Esophagus (tissue), 2 donors: ENCODE measurements at regions not wholly inside any gene's neighbourhood (a gene's known extent, or its start where the extent isn't known, plus 50 kb on each side); places are given as distances from the start of the nearest gene placed in this dataset.

Source experiments
- H3K27ac ChIP-seq, 2 donors: one replicate each; pipeline ENCODE4 v1.5.1; 2013; ENCODE audit warnings: low read depth in 2 of 2, mild to moderate bottlenecking in 2 of 2, inconsistent platforms in 1 of 2, low read length in 1 of 2, moderate library complexity in 1 of 2
- H3K27me3 ChIP-seq, 2 donors: one replicate each; pipeline ENCODE4 v1.6.1; 2013; ENCODE audit warnings: low read length in 2 of 2, control low read depth in 1 of 2, mild to moderate bottlenecking in 1 of 2; ENCODE audit not compliant: insufficient read depth in 2 of 2, control insufficient read depth in 1 of 2
- H3K36me3 ChIP-seq, 2 donors: one replicate each; pipeline ENCODE4 v1.6.1; 2013; ENCODE audit warnings: low read length in 1 of 2; ENCODE audit not compliant: control insufficient read depth in 2 of 2, insufficient read depth in 2 of 2
- H3K4me1 ChIP-seq, 2 donors: one replicate each; pipeline ENCODE4 v1.6.1; 2013; ENCODE audit warnings: low read length in 1 of 2; ENCODE audit not compliant: control insufficient read depth in 2 of 2, insufficient read depth in 2 of 2
- H3K4me3 ChIP-seq, 2 donors: one replicate each; pipeline ENCODE4 v1.5.1; 2013; ENCODE audit warnings: low read length in 2 of 2, mild to moderate bottlenecking in 2 of 2, low read depth in 1 of 2, moderate library complexity in 1 of 2
- H3K9me3 ChIP-seq, 2 donors: one replicate each; pipeline ENCODE4 v1.6.1; 2013; ENCODE audit warnings: mild to moderate bottlenecking in 2 of 2, low read depth in 1 of 2, low read length in 1 of 2, moderate library complexity in 1 of 2; ENCODE audit not compliant: control insufficient read depth in 2 of 2, insufficient read depth in 1 of 2
- WGBS, 2 donors: extraction: QIAGEN DNeasy Blood & Tissue Kit; methylation state at CpG; one replicate each; pipeline ENCODE4 v1.1.7; 2013; 5-methylcytosine and 5-hydroxymethylcytosine counted together
- donor health status: healthy with polysubstance abuse.
- donor health status: Bipolar disorder and iron deficiency.

DNA sequence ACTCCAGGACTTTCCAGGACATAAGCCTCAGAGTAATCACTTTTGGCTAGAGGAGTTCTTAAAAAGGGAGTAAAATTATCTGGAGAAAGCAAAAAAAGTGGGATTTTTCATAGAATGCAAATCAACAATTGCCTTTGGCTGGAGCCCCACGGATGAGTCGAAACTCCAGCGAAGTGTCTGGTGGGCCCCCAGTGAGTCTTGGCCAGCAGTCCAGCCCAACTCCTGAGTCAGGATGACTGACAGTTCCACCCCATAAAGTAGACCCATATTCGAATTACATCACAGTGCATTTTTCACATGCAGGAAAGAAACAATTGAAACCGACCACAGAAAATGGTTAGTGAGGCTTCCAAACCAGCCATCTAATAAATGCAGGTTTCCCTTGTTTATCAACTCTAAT, 265.7 kb downstream of the BCL11B start:
- H3K36me3 ChIP-seq: no peaks in the 10 kb centered on the region
- H3K4me3 ChIP-seq: no peak overlapping the region
- H3K27me3 ChIP-seq: no peaks in the 10 kb centered on the region
- peaks cover 5 to 7% of the 10 kb centered on the region in 2 donors for H3K4me1 ChIP-seq
- no peak overlapping the region for H3K27ac ChIP-seq
- WGBS, 2 donors: 74 to 85% methylated on average over 5 of the region's 5 CpGs
- peaks cover 0 to 2% of the 10 kb centered on the region in 2 donors for H3K9me3 ChIP-seq

DNA sequence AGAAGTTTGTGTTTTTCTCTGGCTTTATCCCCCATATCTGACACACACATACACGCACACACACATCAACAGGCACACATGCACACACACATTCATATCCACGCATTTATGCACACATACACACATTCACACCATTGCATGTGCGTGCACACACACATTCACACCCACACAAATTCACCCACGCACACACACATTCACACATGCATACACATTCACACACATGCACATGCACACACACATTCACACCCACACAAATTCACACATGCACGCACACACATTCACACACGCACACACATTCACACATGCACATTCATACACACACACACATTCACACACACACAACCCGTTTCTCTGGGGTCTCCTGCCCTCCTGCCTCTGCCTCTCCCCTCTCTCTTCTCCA, 264.2 kb downstream of the BCL11B start:
- Histone ChIP-seq H3K9me3 (peaks cover 0 to 2% of the 10 kb centered on the region in 2 donors), H3K27ac (no peak overlapping the region), H3K4me3 (no peak overlapping the region), H3K36me3 (no peaks in the 10 kb centered on the region), H3K27me3 (no peaks in the 10 kb centered on the region), H3K4me1 (peaks cover 5 to 7% of the 10 kb centered on the region in 2 donors)
- 92 to 93% methylated on average over 7 of the region's 7 CpGs for WGBS, 2 donors

DNA sequence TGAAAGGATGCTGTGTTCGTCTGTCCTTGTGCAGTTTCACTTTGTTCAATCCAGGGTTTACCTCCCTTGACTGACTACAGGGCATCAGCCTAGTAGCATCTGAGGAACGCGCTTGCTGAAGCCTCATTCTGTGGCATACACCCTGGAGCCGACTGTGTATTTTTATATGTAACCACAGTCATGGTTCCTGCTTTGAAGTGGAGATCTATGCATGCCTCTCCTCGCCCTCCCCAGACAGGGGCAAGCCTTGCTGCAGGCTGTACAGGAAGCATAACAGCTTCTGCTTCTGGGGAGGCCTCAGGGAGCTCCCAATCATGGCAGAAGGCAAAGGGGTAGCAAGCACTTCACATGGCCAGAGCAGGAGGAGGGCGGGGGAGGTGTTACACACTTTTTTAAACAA, 262.1 kb downstream of the BCL11B start:
- H3K4me1 ChIP-seq: no peaks in the 10 kb centered on the region
- H3K27me3 ChIP-seq: no peaks in the 10 kb centered on the region
- no peaks in the 10 kb centered on the region for H3K36me3 ChIP-seq
- 78 to 82% methylated on average over 6 of the region's 6 CpGs for WGBS, 2 donors
- no peak overlapping the region for H3K27ac ChIP-seq
- H3K9me3 ChIP-seq: peaks cover 0 to 2% of the 10 kb centered on the region in 2 donors
- H3K4me3 ChIP-seq: no peak overlapping the region

DNA sequence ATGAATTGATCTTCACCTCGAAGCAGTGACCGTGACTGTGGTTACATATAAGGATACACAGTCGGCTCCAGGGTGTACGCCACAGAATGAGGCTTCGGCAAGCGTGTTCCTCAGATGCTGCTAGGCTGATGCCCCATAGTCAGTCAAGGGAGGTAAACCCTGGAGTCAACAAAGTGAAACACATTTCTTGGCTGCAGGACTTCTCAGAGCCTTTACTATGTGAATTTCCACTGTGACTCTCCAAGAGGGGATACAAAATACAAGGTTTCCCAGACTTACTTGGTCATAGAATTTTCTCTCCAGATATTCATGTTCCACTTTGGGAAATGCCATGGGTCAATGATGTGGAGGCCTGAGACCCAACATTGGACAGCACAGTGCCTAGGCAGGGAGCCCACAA, 260.6 kb downstream of the BCL11B start:
- no peaks in the 10 kb centered on the region for H3K27me3 ChIP-seq

DNA sequence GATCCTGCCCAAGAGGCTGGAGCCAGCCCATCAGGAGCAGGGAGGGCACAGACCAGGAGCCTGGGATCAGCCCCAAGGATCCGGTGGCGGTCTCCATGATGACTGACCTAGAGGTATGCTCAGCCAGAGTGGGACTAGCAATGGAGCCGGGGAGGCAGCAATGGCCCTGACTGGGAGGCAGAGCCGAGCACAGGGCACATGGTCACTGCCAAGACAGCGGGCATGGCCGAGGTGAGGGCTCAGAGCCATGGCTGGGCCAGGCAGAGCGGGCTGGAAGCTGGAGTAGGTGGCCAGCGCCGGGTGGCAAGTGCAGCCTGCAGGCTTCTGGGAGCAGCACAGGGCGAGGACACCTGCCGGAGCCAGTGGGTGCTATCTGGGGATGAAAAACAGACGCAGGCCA, 259.3 kb downstream of the BCL11B start:
- Histone ChIP-seq H3K27ac (no peak overlapping the region), H3K27me3 (no peaks in the 10 kb centered on the region), H3K9me3 (no peaks in the 10 kb centered on the region), H3K4me1 (no peaks in the 10 kb centered on the region), H3K4me3 (no peak overlapping the region), H3K36me3 (no peaks in the 10 kb centered on the region)
- WGBS, 2 donors: 88 to 91% methylated on average over 12 of the region's 12 CpGs

More for the DNA sequence above, 260.6 kb downstream of the BCL11B start:
- H3K9me3 ChIP-seq: peaks cover 0 to 2% of the 10 kb centered on the region in 2 donors
- H3K27ac ChIP-seq: no peak overlapping the region
- no peaks in the 10 kb centered on the region for H3K4me1 ChIP-seq
- no peak overlapping the region for H3K4me3 ChIP-seq
- no peaks in the 10 kb centered on the region for H3K36me3 ChIP-seq
- WGBS, 2 donors: 85 to 95% methylated on average over 6 of the region's 6 CpGs

DNA sequence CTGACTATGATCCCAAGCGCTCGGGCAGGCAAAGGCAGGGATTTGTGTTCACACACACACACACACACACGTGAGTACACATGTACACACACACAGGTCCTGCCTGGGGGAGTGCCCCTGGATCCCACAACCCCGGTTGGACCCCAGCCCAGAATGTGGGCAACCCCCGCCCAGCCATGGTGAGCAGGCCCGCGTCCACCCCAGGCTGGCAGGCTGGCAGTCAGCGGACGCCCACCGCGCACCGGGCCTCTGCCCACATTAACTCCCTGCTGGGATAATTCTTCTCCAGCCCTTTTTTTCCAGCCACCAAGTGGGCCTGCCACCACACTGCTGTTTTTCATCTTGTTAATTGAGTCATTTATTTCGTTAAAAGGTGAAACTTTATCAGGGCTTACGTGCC, 256.2 kb downstream of the BCL11B start:
- whole genome bisulfite sequencing, 2 donors: 76 to 78% methylated on average over 14 of the region's 14 CpGs
- no peaks in the 10 kb centered on the region for H3K4me1 ChIP-seq
- no peak overlapping the region for H3K4me3 ChIP-seq
- H3K9me3 ChIP-seq: no peaks in the 10 kb centered on the region
- no peak overlapping the region for H3K27ac ChIP-seq
- H3K36me3 ChIP-seq: no peaks in the 10 kb centered on the region
- no peaks in the 10 kb centered on the region for H3K27me3 ChIP-seq

DNA sequence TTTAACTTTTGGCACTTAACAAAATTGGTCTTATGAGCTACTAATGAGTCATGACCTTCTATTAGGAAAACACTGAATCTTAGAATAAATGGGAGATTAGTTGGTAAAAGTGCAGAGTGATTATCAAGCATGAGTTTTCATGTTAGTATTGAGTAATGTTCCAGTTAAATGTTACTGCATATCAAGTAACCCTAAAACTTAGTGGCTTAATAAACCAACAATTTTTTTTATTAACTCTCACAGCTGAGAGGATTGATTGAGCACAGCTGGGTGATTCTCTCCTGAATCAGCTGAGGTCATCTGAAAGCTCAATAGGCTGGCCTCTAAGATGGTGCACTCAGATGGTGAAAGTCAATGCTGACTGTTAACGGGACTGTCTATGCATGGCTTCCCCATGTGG, 248.6 kb downstream of the BCL11B start:
- WGBS, 2 donors: 45 to 47% methylated on average over 1 of the region's 1 CpG
- Histone ChIP-seq H3K9me3 (no peaks in the 10 kb centered on the region), H3K4me3 (no peak overlapping the region), H3K4me1 (peaks cover 3 to 6% of the 10 kb centered on the region in 2 donors), H3K27me3 (no peaks in the 10 kb centered on the region), H3K27ac (no peak overlapping the region), H3K36me3 (no peaks in the 10 kb centered on the region)

DNA sequence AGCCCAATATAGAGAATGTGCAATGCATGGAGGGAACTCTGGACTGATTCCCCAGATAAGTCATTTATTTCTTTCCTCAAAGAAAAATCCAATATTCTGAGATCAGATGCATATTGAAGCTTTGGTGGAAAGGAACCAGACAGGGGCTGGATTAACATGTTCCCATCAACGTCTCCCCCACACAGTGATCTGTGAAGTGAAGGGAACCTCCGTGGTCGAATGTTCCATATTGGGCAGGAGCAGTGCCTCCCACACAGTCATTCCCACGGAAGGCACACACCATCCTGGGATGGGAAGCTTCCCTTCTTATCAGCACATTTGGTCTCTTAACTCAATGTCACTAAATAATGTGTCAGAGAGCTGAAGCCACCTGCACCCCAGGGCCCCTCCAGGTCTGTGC, 247.1 kb downstream of the BCL11B start:
- WGBS, 2 donors: 74 to 85% methylated on average over 4 of the region's 4 CpGs
- H3K4me3 ChIP-seq: no peak overlapping the region
- H3K9me3 ChIP-seq: no peaks in the 10 kb centered on the region
- no peaks in the 10 kb centered on the region for H3K36me3 ChIP-seq
- no peaks in the 10 kb centered on the region for H3K27me3 ChIP-seq
- H3K4me1 ChIP-seq: peaks cover 3 to 6% of the 10 kb centered on the region in 2 donors
- no peak overlapping the region for H3K27ac ChIP-seq

DNA sequence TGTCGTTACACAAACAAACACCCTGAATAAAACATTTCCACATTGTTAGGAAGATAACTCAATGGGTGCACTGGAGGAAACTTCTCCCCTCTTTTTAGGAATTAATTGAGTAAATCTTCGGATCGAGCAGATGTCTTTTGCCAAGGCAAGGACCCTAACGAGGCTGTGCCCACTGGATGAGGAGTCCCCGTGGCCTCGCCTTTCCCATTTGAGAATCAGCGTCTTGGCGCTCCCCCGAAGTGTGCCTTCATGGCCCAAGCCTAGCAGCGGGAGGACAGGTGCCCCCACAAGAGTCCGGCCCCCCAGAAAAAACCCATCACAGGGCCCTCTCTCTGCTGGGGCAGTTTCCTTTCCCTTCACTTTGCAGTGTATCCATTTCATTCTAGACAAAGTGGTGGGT, 246.6 kb downstream of the BCL11B start:
- no peaks in the 10 kb centered on the region for H3K9me3 ChIP-seq
- no peak overlapping the region for H3K4me3 ChIP-seq
- 89 to 95% methylated on average over 11 of the region's 11 CpGs for WGBS, 2 donors
- H3K27ac ChIP-seq: no peak overlapping the region
- peaks cover 3 to 6% of the 10 kb centered on the region in 2 donors for H3K4me1 ChIP-seq
- H3K36me3 ChIP-seq: no peaks in the 10 kb centered on the region
- H3K27me3 ChIP-seq: no peaks in the 10 kb centered on the region

DNA sequence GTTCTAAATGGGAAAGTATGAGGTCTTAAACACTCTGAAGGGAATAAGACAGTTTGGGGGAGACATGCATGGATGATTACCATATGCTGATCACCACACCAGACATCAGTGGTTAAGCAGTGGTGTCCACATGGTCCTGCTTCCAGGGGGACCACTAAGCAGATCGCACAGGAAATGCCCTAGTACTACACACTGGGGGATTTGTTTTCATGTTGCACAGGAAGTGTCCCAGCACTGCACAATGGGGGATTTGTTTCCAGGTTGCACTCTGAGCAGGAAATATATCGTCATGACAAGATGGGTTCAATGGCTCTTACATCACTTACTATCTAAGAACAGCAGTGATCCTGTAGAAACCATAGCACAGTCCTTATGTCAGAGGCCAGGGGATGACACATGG, 245.5 kb downstream of the BCL11B start:
- H3K36me3 ChIP-seq: no peaks in the 10 kb centered on the region
- WGBS, 2 donors: 46 to 64% methylated on average over 2 of the region's 2 CpGs
- H3K4me3 ChIP-seq: no peak overlapping the region
- no peak overlapping the region for H3K27ac ChIP-seq
- H3K27me3 ChIP-seq: no peaks in the 10 kb centered on the region
- H3K4me1 ChIP-seq: peaks cover 3 to 6% of the 10 kb centered on the region in 2 donors
- no peaks in the 10 kb centered on the region for H3K9me3 ChIP-seq
